Epithelial cell of esophagus (primary cell): ENCODE measurements at regions not wholly inside any gene's neighbourhood (a gene's known extent, or its start where the extent isn't known, plus 50 kb on each side); places are given as distances from the start of the nearest gene placed in this dataset.

Experiments
- DNase-seq: peaks from one replicate; pipeline ENCODE4 v3.0.0; 2010; ENCODE audit warnings: low read depth
- H3K4me3 ChIP-seq: 2 replicates; pipeline ENCODE4 v1.5.1; 2011; ENCODE audit warnings: mild to moderate bottlenecking, low read length, control low read depth
- TF ChIP-seq, protein P1 (sequence below): IDR thresholded peaks from 2 replicates; pipeline ENCODE4 v1.5.1; 2011; ENCODE audit warnings: low read depth, mild to moderate bottlenecking, low read length, control low read depth, inconsistent platforms; ENCODE audit not compliant: insufficient read depth; ENCODE audit errors: missing control alignments

DNA sequence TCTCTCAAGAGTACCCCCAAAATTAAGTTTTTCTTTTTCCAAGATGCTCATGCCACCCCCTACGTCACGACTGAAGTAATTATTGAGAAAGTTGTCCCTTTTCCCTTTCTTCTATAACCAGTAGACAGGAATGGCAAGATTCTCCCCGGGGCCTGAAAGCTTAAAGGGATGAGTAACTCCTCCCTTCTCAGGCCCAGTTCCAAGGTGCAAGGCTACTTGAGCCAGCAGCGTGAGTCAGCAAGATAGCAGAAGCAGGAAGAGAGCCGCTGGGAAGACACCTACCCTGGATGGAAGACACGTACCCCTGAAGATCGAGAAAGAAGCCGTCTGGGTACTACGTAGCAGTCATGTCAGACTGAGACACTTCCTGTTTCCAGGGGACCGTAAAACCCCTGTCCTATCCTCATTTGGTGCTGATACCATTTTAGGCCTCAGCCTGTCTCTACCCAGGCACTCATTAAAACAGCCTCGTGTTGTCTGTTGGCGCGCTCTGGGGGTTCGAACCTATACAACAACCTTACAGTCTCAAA lies 241.0 kb downstream of the ADGRG6 start:
- peak; percentile 88 for DNase-seq
- TF ChIP-seq, protein P1, sequence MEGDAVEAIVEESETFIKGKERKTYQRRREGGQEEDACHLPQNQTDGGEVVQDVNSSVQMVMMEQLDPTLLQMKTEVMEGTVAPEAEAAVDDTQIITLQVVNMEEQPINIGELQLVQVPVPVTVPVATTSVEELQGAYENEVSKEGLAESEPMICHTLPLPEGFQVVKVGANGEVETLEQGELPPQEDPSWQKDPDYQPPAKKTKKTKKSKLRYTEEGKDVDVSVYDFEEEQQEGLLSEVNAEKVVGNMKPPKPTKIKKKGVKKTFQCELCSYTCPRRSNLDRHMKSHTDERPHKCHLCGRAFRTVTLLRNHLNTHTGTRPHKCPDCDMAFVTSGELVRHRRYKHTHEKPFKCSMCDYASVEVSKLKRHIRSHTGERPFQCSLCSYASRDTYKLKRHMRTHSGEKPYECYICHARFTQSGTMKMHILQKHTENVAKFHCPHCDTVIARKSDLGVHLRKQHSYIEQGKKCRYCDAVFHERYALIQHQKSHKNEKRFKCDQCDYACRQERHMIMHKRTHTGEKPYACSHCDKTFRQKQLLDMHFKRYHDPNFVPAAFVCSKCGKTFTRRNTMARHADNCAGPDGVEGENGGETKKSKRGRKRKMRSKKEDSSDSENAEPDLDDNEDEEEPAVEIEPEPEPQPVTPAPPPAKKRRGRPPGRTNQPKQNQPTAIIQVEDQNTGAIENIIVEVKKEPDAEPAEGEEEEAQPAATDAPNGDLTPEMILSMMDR = no peak
- H3K4me3 ChIP-seq = no peak overlapping the region

DNA sequence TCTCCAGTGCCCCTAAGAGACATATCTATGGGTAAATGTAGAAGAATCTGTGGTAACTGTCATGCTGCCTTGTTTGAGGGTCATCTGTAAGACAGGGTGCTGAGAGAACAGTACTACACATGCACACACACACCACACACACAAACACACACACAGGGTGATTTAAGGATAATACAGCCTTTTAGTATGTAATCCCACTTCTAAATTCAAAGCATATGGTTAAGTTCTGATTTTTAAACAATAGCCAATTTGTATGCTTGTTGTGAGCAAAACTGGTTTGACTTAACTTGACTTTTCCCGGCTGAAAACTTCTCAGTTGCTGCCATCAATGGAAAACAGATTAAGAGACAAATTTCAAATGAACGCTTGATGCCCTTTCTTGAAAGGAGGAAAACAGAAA lies 241.8 kb downstream of the ADGRG6 start:
- DNase-seq = no peak
- H3K4me3 ChIP-seq = no peak overlapping the region

DNA sequence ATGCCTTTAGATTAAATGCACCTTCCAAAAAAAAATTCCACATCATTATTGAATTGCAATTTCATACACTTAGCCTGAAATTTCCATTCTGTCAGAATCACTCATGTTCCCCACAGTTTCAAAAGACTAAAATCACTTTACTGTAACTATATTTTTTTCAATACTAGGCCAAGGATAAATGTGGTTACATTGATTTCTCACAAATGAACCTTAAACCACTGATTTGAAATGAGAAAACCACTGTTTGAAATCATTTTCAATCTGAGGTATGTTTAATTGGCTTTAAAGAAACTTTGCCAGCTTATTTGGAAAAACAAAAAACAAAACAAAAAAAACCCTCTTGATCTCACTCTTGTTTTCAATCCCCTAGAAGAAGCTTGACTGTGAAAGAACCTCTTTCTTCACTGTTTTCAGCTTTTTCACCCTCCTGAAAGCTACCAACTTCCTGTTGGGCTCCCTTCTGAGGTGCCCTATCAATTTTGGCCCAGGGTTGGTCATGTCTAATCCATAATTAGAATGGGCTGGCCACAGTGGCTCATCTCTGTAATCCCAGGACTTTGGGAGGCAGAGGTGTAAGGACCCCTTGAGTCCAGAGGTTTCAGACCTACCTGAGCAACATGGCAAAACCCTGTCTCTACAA lies 242.5 kb downstream of the ADGRG6 start:
- TF ChIP-seq, protein P1 = no peak
- no peak overlapping the region for H3K4me3 ChIP-seq
- no peak for DNase-seq

More for the DNA sequence above, 241.8 kb downstream of the ADGRG6 start:
- TF ChIP-seq, protein P1 = no peak

DNA sequence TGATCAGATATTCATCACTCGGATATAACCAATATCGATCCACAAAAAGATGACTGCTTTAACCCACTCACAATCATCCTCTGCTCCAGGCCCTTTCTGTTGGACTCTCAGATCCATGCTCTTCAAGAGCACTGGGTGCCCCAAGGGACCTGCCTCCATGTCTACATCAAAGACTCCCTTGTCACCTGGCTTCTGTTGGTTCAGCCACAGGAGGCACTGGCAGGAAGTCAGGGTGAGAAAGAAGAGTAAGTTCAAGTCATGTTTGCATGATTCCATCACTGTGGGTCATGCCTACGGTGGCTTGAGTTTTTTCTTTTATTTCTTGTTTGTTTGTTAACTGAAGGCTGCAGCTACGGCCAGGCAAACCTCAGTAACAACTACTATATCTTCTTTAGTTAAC lies 243.3 kb downstream of the ADGRG6 start:
- no peak for DNase-seq
- no peak overlapping the region for H3K4me3 ChIP-seq
- TF ChIP-seq, protein P1 = no peak

DNA sequence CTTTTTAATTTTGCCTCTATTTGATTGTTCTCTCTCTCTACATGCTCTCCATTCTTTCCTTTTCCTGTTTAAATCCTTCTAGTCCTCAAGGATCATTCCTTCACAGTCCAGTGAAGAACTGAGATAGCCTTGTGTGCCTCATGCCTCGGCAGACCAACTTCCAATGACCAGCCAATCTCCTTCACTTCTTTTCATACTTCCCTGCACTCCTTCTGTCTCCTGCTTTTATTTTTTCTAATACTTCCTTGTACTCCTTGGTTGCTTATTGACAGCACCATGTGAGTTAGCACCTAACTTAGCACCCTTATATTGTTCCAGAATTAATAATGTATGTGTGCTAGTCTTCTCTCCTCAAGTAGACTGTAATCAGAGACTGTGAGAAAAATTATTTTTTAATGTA lies 246.8 kb downstream of the ADGRG6 start:
- no peak overlapping the region for H3K4me3 ChIP-seq
- TF ChIP-seq, protein P1 = no peak
- DNase-seq = no peak

DNA sequence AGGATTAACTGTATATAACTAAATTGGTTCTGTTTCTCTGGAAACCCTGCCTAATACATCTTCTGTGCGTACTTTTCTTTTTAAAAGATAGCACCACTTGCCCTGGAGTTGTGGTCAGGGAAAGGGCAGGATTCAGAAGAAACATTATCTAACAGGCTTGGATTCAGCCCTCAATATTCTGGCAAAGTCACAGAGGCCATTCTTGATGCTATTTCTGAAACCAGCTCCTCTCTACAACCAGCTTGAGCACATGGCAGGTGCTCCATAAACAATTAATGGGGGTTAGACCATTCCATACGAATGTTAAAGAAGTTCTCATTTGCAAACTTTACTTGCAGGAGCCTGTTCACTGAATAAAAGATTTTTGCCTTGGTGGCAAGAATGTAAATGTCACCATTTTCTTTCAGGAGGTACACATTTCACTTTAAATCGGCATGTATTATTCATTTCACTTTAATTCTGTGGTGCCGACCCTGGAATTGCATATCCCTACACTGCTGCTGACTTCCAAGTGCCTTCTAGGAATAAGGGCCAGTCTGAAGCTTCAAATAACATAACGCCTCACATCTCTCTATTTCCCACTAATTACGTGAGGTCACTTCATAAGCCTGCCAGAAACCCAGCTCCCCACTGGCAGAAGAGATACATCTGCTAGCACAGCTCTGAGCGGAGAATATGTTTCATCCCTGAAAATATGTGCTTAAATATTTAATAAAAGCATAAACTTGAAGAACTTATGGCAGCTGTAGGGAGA lies 248.7 kb downstream of the ADGRG6 start:
- no peak for DNase-seq
- no peak overlapping the region for H3K4me3 ChIP-seq
- TF ChIP-seq, protein P1 = no peak
